ENCODE measurements at regions not wholly inside any gene's neighbourhood (a gene's known extent, or its start where the extent isn't known, plus 50 kb on each side); places are given as distances from the start of the nearest gene placed in this dataset.

- no peak for TF ChIP-seq POLR2A (IDR thresholded peaks at IDR 0.05; ENCODE audit: low read length)
- TF ChIP-seq GATA1 (IDR thresholded peaks at IDR 0.05; ENCODE audit: low read depth, low read length) = no peak
Measured at GRCh38 chr5:159814805-159815585, 101.3 kb upstream of the ADRA1B start.
